Endothelial cell of umbilical vein (primary cell): ENCODE measurements at regions not wholly inside any gene's neighbourhood (a gene's known extent, or its start where the extent isn't known, plus 50 kb on each side); places are given as distances from the start of the nearest gene placed in this dataset.
A peak's percentile ranks its signal among the peaks of the same experiment; 100 is the strongest.

Experiments used
- BruUV-seq: library from RNA; stranded (reverse); fragments of 400-500 nt; replicated peaks from 2 replicates; lab custom pipeline; 2021; lab: Mats Ljungman, UMichigan
- CTCF ChIA-PET: fragments of 300-600, 350-600 bp; sonication (Branson Sonifier 250); formaldehyde crosslinking; loops from one replicate; lab custom pipeline; 2021; ENCODE audit warnings: antibody characterized with exemption, inconsistent platforms; lab: Charles Lee
- POLR2A ChIA-PET: fragments of 300-600, 350-600 bp; sonication (Branson Sonifier 250); formaldehyde crosslinking; loops from one replicate; lab custom pipeline; 2021; ENCODE audit warnings: antibody characterized with exemption, inconsistent platforms; lab: Charles Lee
- DNase-seq: peaks from one replicate; pipeline ENCODE4 v3.0.0-alpha.2; 2011; ENCODE audit warnings: low read depth, low spot score
- FAIRE-seq: peaks from 2 replicates; lab custom pipeline; 2011; peaks lifted over from hg19 to GRCh38; lab: Jason Lieb, UNC
- H2AFZ ChIP-seq: 2 replicates; pipeline ENCODE4 v1.6.0; 2012; ENCODE audit warnings: low read depth, low read length, control low read depth, inconsistent platforms
- H3K27ac ChIP-seq: 2 replicates; pipeline ENCODE4 v1.5.1; 2011; ENCODE audit warnings: low read depth, mild to moderate bottlenecking, control low read depth, low read length, moderate library complexity; ENCODE audit not compliant: insufficient read depth
- H3K27me3 ChIP-seq, 2 experiments: 2 replicates each; pipeline versions ENCODE4 v1.6.0 to v1.6.1; 2011; ENCODE audit warnings: low read length in 2 of 2, mixed read lengths in 1 of 2; ENCODE audit not compliant: control insufficient read depth in 2 of 2, insufficient read depth in 2 of 2
- H3K36me3 ChIP-seq, 2 experiments: 2 replicates in 1 of 2; 3 replicates in 1 of 2; pipeline ENCODE4 v1.5.1; 2011; ENCODE audit warnings: low read length in 2 of 2, mild to moderate bottlenecking in 1 of 2, moderate library complexity in 1 of 2; ENCODE audit not compliant: control insufficient read depth in 2 of 2, insufficient read depth in 2 of 2; ENCODE audit errors: extremely low read depth in 1 of 2
- H3K4me1 ChIP-seq: 3 replicates; pipeline ENCODE4 v1.5.1; 2011; ENCODE audit warnings: mild to moderate bottlenecking, low read length; ENCODE audit not compliant: control insufficient read depth, insufficient read depth; ENCODE audit errors: extremely low read depth
- H3K4me2 ChIP-seq: 2 replicates; pipeline ENCODE4 v1.6.1; 2011; ENCODE audit warnings: low read length, control low read depth, mixed read lengths; ENCODE audit not compliant: insufficient read depth
- H3K4me3 ChIP-seq, 3 experiments: fragments of 200-600 bp in 1 of 3; sonication (generic), shearing (Covaris generic) in 1 of 3; replicated peaks in 1 of 3; 2 replicates each; pipeline ENCODE4 v1.5.1; 2011 to 2016; ENCODE audit warnings: control low read depth in 3 of 3, low read length in 3 of 3, mild to moderate bottlenecking in 2 of 3, inconsistent platforms in 1 of 3, low read depth in 1 of 3, moderate library complexity in 1 of 3; ENCODE audit not compliant: insufficient read depth in 1 of 3
- H3K79me2 ChIP-seq: 2 replicates; pipeline ENCODE4 v1.6.0; 2012; ENCODE audit warnings: low read length, inconsistent platforms; ENCODE audit not compliant: control insufficient read depth, insufficient read depth
- H3K9ac ChIP-seq: replicated peaks from 2 replicates; pipeline ENCODE3; 2011; ENCODE audit warnings: low read length, control low read depth; ENCODE audit not compliant: insufficient read depth; ENCODE audit errors: extremely low read depth
- H3K9me1 ChIP-seq: replicated peaks from 3 replicates; pipeline ENCODE4 v1.6.0; 2011; ENCODE audit warnings: mild to moderate bottlenecking, low read length; ENCODE audit not compliant: control insufficient read depth, insufficient read depth; ENCODE audit errors: extremely low read depth
- H3K9me3 ChIP-seq: replicated peaks from 2 replicates; pipeline ENCODE4 v1.5.1; 2012; ENCODE audit warnings: low read length, inconsistent platforms; ENCODE audit not compliant: control insufficient read depth, insufficient read depth
- H4K20me1 ChIP-seq: replicated peaks from 2 replicates; pipeline ENCODE3; 2011; ENCODE audit warnings: mild to moderate bottlenecking, low read length; ENCODE audit not compliant: control insufficient read depth, insufficient read depth; ENCODE audit errors: extremely low read depth
- CTCF ChIP-seq, 2 donors: IDR thresholded peaks; 1 replicate in 1 of 2; 2 replicates in 1 of 2; pipeline ENCODE4 v1.5.1; 2011; ENCODE audit warnings: low read length in 2 of 2, mild to moderate bottlenecking in 2 of 2, moderate library complexity in 2 of 2, control low read depth in 1 of 2, inconsistent platforms in 1 of 2, low read depth in 1 of 2; ENCODE audit not compliant: insufficient read depth in 1 of 2; ENCODE audit errors: extremely low read depth in 1 of 2
- EZH2 ChIP-seq: IDR thresholded peaks from 2 replicates; pipeline ENCODE4 v1.6.1; 2012; ENCODE audit warnings: borderline replicate concordance, low read depth, mild to moderate bottlenecking, moderate library complexity, low read length, inconsistent platforms; ENCODE audit not compliant: severe bottlenecking
- FOS ChIP-seq: IDR thresholded peaks from 2 replicates; pipeline ENCODE4 v1.6.1; 2011; ENCODE audit warnings: mild to moderate bottlenecking, low read length, moderate library complexity, borderline replicate concordance; ENCODE audit not compliant: insufficient read depth
- GATA2 ChIP-seq: IDR thresholded peaks from 2 replicates; pipeline ENCODE4 v1.7.0; 2011; ENCODE audit warnings: low read depth, mild to moderate bottlenecking, moderate library complexity, mixed read lengths, low read length; ENCODE audit not compliant: insufficient read length, insufficient read depth
- JUN ChIP-seq: IDR thresholded peaks from 2 replicates; pipeline ENCODE4 v1.6.1; 2011; ENCODE audit warnings: borderline replicate concordance, low read depth; ENCODE audit not compliant: insufficient read length, insufficient read depth
- MAX ChIP-seq: IDR thresholded peaks from 2 replicates; pipeline ENCODE4 v1.6.1; 2011; ENCODE audit not compliant: insufficient read depth, insufficient read length
- MYC ChIP-seq: IDR thresholded peaks from one replicate; pipeline ENCODE4 v1.6.1; 2011; ENCODE audit warnings: mild to moderate bottlenecking, low read depth, low read length
- POLR2A ChIP-seq: IDR thresholded peaks from 2 replicates; pipeline ENCODE4 v1.6.1; 2012; ENCODE audit warnings: low read depth, mild to moderate bottlenecking, control low read depth, low read length
- POLR2AphosphoS5 ChIP-seq: IDR thresholded peaks from 2 replicates; pipeline ENCODE4 v1.6.1; 2012; ENCODE audit warnings: low read depth, mild to moderate bottlenecking, control low read depth, low read length, moderate library complexity; ENCODE audit not compliant: insufficient read depth
- dilution Hi-C: fragments of 300-500 bp; cut with MboI; formaldehyde crosslinking; loops from one replicate; pipeline ENCODE4 v1.15.0; 2019; ENCODE audit warnings: low sequenced_read_pairs; ENCODE audit not compliant: extremely low pct_ligation_motif_present
- intact Hi-C: fragments of 100-400 bp; cut with micrococcal nuclease; formaldehyde crosslinking; loops from one replicate; pipeline ENCODE4 v1.10.0; 2022

GRCh38 chr5:56358703-56359681, 125.9 kb upstream of the ANKRD55 start:
- Histone ChIP-seq H3K9ac (no peak overlapping the region), H3K27me3 (no peaks in the 10 kb centered on the region), H3K4me2 (no peak overlapping the region), H3K27ac (no peak overlapping the region), H3K36me3 (no peaks in the 10 kb centered on the region), H4K20me1 (no peaks in the 10 kb centered on the region), H3K9me3 (no peaks in the 10 kb centered on the region), H3K4me3 (no peak overlapping the region), H3K79me2 (no peaks in the 10 kb centered on the region), H3K9me1 (no peaks in the 10 kb centered on the region), H3K4me1 (peaks cover 4% of the 10 kb centered on the region), H2AFZ (peak overlapping the region; percentile 31)
- ChIA-PET CTCF (no interaction called here), POLR2A (no interaction called here)
- dilution Hi-C loops: no loop called here
- FAIRE-seq (no peak), DNase-seq (peak; percentile 18)
- intact Hi-C loops: no loop called here
- no TSS peak for BruUV-seq
- TF ChIP-seq EZH2 (no peak), CTCF (IDR thresholded peaks at IDR 0.05; ENCODE audit: extremely low read depth in 1 of 2, insufficient read depth in 1 of 2, low read depth in 1 of 2, low read length in 2 of 2) (no peak), MAX (no peak), MYC (no peak), FOS (no peak), POLR2AphosphoS5 (no peak), GATA2 (no peak), JUN (no peak), POLR2A (no peak)
